CD4-positive, CD25-positive, alpha-beta regulatory T cell (primary cell): ENCODE measurements at regions not wholly inside any gene's neighbourhood (a gene's known extent, or its start where the extent isn't known, plus 50 kb on each side); places are given as distances from the start of the nearest gene placed in this dataset.

ENCODE experiments used
- ATAC-seq, 2 donors: fragments of 150-1000 bp; cut with Tn5 transposase; one replicate each; pipeline ENCODE4 v1.10.0; 2021; ENCODE audit warnings: low read depth in 2 of 2, moderate number of reproducible peaks in 2 of 2, moderate library complexity in 1 of 2
- DNase-seq, 3 donors: peaks; one replicate each; pipeline versions ENCODE4 v3.0.0 to v3.0.0-alpha.2; 2012 to 2022; ENCODE audit warnings: mixed read lengths in 1 of 3
- H3K27ac ChIP-seq: one replicate; pipeline ENCODE4 v1.7.0; 2013; ENCODE audit warnings: mild to moderate bottlenecking, low read length; ENCODE audit not compliant: insufficient read depth, poor library complexity, severe bottlenecking
- H3K27me3 ChIP-seq: one replicate; pipeline ENCODE4 v1.7.0; 2013; ENCODE audit warnings: low read length; ENCODE audit not compliant: control insufficient read depth, insufficient read depth
- H3K36me3 ChIP-seq: one replicate; pipeline ENCODE4 v1.7.0; 2013; ENCODE audit warnings: mild to moderate bottlenecking, low read length, moderate library complexity; ENCODE audit not compliant: control insufficient read depth, insufficient read depth
- H3K4me1 ChIP-seq: 2 replicates; pipeline ENCODE4 v1.7.0; 2013; ENCODE audit warnings: mild to moderate bottlenecking, low read length; ENCODE audit not compliant: insufficient read depth, control insufficient read depth, poor library complexity, severe bottlenecking
- H3K4me3 ChIP-seq: one replicate; pipeline ENCODE4 v1.7.0; 2013; ENCODE audit warnings: low read depth, mild to moderate bottlenecking, low read length, moderate library complexity
- H3K9me3 ChIP-seq, 2 experiments: 1 replicate in 1 of 2; 2 replicates in 1 of 2; pipeline ENCODE4 v1.7.0; 2013; ENCODE audit warnings: low read length in 2 of 2, mild to moderate bottlenecking in 1 of 2, moderate library complexity in 1 of 2; ENCODE audit not compliant: control insufficient read depth in 2 of 2
- H3K27ac Mint-ChIP-seq, 3 donors: one replicate each; pipeline ENCODE4 v1.8.0; 2020 to 2022; ENCODE audit warnings: mild to moderate bottlenecking in 3 of 3, mixed read lengths in 3 of 3, moderate library complexity in 2 of 3
- H3K27me3 Mint-ChIP-seq: one replicate; pipeline ENCODE4 v1.8.0; 2022; ENCODE audit warnings: mild to moderate bottlenecking, mixed read lengths
- H3K36me3 Mint-ChIP-seq: one replicate; pipeline ENCODE4 v1.8.0; 2020; ENCODE audit warnings: mixed read lengths
- H3K4me1 Mint-ChIP-seq, 4 donors: one replicate each; pipeline ENCODE4 v1.8.0; 2020 to 2022; ENCODE audit warnings: mixed read lengths in 4 of 4, mild to moderate bottlenecking in 1 of 4
- H3K4me3 Mint-ChIP-seq, 4 donors: one replicate each; pipeline ENCODE4 v1.8.0; 2020 to 2022; ENCODE audit warnings: mild to moderate bottlenecking in 4 of 4, mixed read lengths in 4 of 4, moderate library complexity in 3 of 4
- H3K9me3 Mint-ChIP-seq, 7 donors: one replicate each; pipeline ENCODE4 v1.8.0; 2020 to 2022; ENCODE audit warnings: mixed read lengths in 7 of 7, mild to moderate bottlenecking in 3 of 7, moderate library complexity in 2 of 7

DNA sequence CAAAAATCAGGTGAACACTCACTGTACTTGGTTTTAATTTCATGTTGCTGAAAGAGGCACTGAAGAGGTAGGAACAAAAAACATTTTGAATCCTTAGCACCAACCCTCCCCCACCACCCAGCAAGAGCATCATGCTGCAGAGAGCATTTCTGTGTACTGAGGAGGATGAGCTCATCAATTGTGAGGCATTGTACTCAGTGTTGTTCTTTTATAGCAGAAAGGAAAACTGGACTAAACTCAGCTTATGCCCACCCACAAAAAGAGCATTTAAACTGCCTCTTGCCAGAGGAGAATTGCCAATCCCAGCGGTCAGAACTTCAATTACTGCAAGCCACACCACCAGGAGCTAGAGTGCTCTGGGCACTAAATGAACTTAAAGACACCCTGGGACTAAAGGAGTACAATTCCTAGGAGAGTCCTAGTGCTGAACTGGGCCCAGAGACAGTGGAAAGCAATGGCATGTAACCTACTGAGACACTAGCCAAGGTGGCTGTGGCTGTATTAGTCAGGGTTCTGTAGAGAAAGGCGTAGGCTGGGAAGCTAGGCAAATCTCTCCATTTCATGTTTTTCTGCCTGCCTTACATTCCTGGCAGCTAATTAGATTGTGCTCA, 280.7 kb upstream of the KLHL4 start:
- H3K27ac Mint-ChIP-seq: no peak overlapping the region
- no peaks in the 10 kb centered on the region for H3K27me3 Mint-ChIP-seq
- H3K4me3 Mint-ChIP-seq: no peak overlapping the region
- H3K36me3 ChIP-seq: no peaks in the 10 kb centered on the region
- H3K27ac ChIP-seq: no peak overlapping the region
- no peak overlapping the region for H3K4me3 ChIP-seq
- no peaks in the 10 kb centered on the region for H3K4me1 Mint-ChIP-seq
- peaks cover 0 to 2% of the 10 kb centered on the region in 2 experiments for H3K9me3 ChIP-seq
- no peaks in the 10 kb centered on the region for H3K36me3 Mint-ChIP-seq
- H3K4me1 ChIP-seq: no peaks in the 10 kb centered on the region
- H3K27me3 ChIP-seq: no peaks in the 10 kb centered on the region
- H3K9me3 Mint-ChIP-seq: peaks cover 0 to 4% (median 0%) of the 10 kb centered on the region in 7 donors
- DNase-seq: no peak
- no peak for ATAC-seq

DNA sequence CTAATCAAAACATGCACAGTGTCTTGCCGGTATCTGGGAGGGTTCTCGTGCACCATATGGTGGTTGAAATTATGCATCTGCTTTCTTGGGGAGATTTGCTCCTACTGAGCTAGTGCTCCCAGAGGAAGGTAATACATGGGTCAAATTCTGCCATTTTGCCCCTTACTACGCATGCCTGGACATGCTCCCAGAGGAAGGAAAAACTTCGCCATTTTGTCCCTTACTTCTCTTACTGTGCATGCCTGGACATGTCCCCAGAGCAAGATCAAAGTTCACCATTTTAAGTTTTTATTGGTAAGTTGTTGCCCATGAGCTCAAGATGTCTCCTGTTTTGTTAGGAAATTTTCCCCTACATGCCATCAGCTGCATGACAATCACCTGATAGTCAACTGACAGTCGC, 252.1 kb upstream of the KLHL4 start:
- no peaks in the 10 kb centered on the region for H3K9me3 ChIP-seq
- ATAC-seq (no peak), DNase-seq (no peak)
- H3K9me3 Mint-ChIP-seq: peaks cover 0 to 2% (median 0%) of the 10 kb centered on the region in 7 donors
- no peaks in the 10 kb centered on the region for H3K36me3 Mint-ChIP-seq
- no peaks in the 10 kb centered on the region for H3K4me1 Mint-ChIP-seq
- H3K27me3 ChIP-seq: no peaks in the 10 kb centered on the region
- H3K4me1 ChIP-seq: no peaks in the 10 kb centered on the region
- H3K27me3 Mint-ChIP-seq: no peaks in the 10 kb centered on the region
- no peak overlapping the region for H3K27ac Mint-ChIP-seq
- H3K36me3 ChIP-seq: no peaks in the 10 kb centered on the region
- no peak overlapping the region for H3K4me3 Mint-ChIP-seq
- no peak overlapping the region for H3K27ac ChIP-seq
- no peak overlapping the region for H3K4me3 ChIP-seq

GRCh38 chrX:87272491-87272890, 245.1 kb upstream of the KLHL4 start:
- DNase-seq (no peak), ATAC-seq (no peak)
- no peak overlapping the region for H3K27ac Mint-ChIP-seq
- H3K4me3 Mint-ChIP-seq: no peak overlapping the region
- Histone ChIP-seq H3K9me3 (no peaks in the 10 kb centered on the region), H3K4me3 (no peak overlapping the region), H3K27ac (no peak overlapping the region), H3K4me1 (no peaks in the 10 kb centered on the region), H3K27me3 (no peaks in the 10 kb centered on the region), H3K36me3 (no peaks in the 10 kb centered on the region)
- no peaks in the 10 kb centered on the region for H3K4me1 Mint-ChIP-seq
- H3K9me3 Mint-ChIP-seq: peaks cover 0 to 2% (median 0%) of the 10 kb centered on the region in 7 donors
- H3K27me3 Mint-ChIP-seq: no peaks in the 10 kb centered on the region
- H3K36me3 Mint-ChIP-seq: no peaks in the 10 kb centered on the region

DNA sequence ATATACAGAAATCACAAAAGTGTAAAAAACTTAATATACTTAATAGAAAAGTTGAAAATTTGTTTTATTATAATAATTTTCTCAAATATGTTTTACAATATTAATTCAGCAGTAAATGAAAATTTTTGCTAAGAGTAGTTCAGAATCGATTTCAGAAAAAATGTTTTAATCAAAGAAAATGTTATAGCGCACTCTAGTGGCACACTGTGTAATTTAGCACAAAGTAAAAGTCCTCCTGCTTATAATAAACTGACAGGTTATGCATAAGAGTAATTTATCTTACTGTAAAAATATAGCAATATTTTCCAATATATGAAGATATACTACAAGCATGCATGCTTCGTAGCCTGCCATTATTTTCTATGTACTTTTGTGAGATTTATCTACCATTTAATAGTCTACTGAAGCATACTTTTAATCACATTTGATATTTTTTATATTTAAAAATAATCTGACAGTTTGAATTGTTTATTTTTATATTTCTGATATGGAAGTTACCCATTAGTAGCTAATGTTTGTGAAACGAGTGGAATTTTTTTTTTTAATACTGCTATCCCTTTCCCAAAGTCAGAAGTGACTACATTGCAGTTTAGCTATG, 217.9 kb upstream of the KLHL4 start:
- H3K4me3 Mint-ChIP-seq: no peak overlapping the region
- no peaks in the 10 kb centered on the region for H3K4me1 ChIP-seq
- DNase-seq (peak in 1 of 3 donors; percentile 26), ATAC-seq (no peak)
- no peaks in the 10 kb centered on the region for H3K27me3 Mint-ChIP-seq
- H3K27ac Mint-ChIP-seq: no peak overlapping the region
- H3K9me3 ChIP-seq: no peaks in the 10 kb centered on the region
- H3K4me3 ChIP-seq: no peak overlapping the region
- peaks cover 0 to 2% (median 0%) of the 10 kb centered on the region in 7 donors for H3K9me3 Mint-ChIP-seq
- H3K4me1 Mint-ChIP-seq: no peaks in the 10 kb centered on the region
- no peaks in the 10 kb centered on the region for H3K36me3 ChIP-seq
- H3K27me3 ChIP-seq: no peaks in the 10 kb centered on the region
- H3K27ac ChIP-seq: no peak overlapping the region
- H3K36me3 Mint-ChIP-seq: no peaks in the 10 kb centered on the region

DNA sequence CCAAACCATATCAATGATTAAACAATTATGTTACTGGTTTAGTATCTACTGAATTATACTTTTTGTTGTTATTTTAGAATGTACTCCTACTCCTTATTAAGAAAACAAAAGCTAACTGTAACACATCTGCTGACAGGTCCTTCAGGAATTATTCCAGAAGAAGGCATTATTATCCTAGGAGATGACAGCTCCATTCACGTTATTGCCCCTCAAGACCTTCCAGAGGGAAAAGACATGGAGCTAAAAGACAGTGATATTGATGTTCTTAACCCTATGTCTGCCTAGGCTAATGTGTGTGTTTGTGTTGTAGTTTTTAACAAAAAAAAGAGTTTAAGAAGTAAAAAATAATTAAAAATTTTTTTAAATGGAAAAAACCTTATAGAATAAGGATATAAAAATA, 206.8 kb upstream of the KLHL4 start:
- Histone ChIP-seq H3K36me3 (no peaks in the 10 kb centered on the region), H3K27ac (no peak overlapping the region), H3K4me3 (no peak overlapping the region), H3K4me1 (no peaks in the 10 kb centered on the region), H3K9me3 (no peaks in the 10 kb centered on the region), H3K27me3 (no peaks in the 10 kb centered on the region)
- no peaks in the 10 kb centered on the region for H3K27me3 Mint-ChIP-seq
- no peak for ATAC-seq
- DNase-seq: no peak
- no peaks in the 10 kb centered on the region for H3K4me1 Mint-ChIP-seq
- no peak overlapping the region for H3K27ac Mint-ChIP-seq
- peaks cover 0 to 6% (median 0%) of the 10 kb centered on the region in 7 donors for H3K9me3 Mint-ChIP-seq
- no peak overlapping the region for H3K4me3 Mint-ChIP-seq
- no peaks in the 10 kb centered on the region for H3K36me3 Mint-ChIP-seq

- Mint-ChIP-seq H3K4me1 (no peaks in the 10 kb centered on the region), H3K27me3 (no peaks in the 10 kb centered on the region), H3K4me3 (no peak overlapping the region), H3K36me3 (no peaks in the 10 kb centered on the region), H3K27ac (no peak overlapping the region), H3K9me3 (peaks cover 0 to 4% (median 0%) of the 10 kb centered on the region in 7 donors)
- no peaks in the 10 kb centered on the region for H3K9me3 ChIP-seq
- DNase-seq (no peak), ATAC-seq (no peak)
- no peaks in the 10 kb centered on the region for H3K27me3 ChIP-seq
- no peaks in the 10 kb centered on the region for H3K4me1 ChIP-seq
- no peak overlapping the region for H3K4me3 ChIP-seq
- no peaks in the 10 kb centered on the region for H3K36me3 ChIP-seq
- H3K27ac ChIP-seq: no peak overlapping the region
These were observed 190.3 kb upstream of the KLHL4 start for GRCh38 chrX:87327267-87327666.

- no peaks in the 10 kb centered on the region for H3K27me3 ChIP-seq
- no peak overlapping the region for H3K27ac Mint-ChIP-seq
- no peaks in the 10 kb centered on the region for H3K4me1 ChIP-seq
- H3K9me3 Mint-ChIP-seq: peaks cover 0 to 4% (median 0%) of the 10 kb centered on the region in 7 donors
- no peaks in the 10 kb centered on the region for H3K36me3 ChIP-seq
- no peak overlapping the region for H3K4me3 ChIP-seq
- no peak overlapping the region for H3K4me3 Mint-ChIP-seq
- DNase-seq: no peak
- H3K4me1 Mint-ChIP-seq: no peaks in the 10 kb centered on the region
- no peaks in the 10 kb centered on the region for H3K9me3 ChIP-seq
- no peak overlapping the region for H3K27ac ChIP-seq
- H3K27me3 Mint-ChIP-seq: no peaks in the 10 kb centered on the region
- no peak for ATAC-seq
- no peaks in the 10 kb centered on the region for H3K36me3 Mint-ChIP-seq
These were observed 180.3 kb upstream of the KLHL4 start for GRCh38 chrX:87337267-87337666.

- Histone ChIP-seq H3K4me3 (no peak overlapping the region), H3K36me3 (no peaks in the 10 kb centered on the region), H3K4me1 (no peaks in the 10 kb centered on the region), H3K9me3 (no peaks in the 10 kb centered on the region), H3K27ac (no peak overlapping the region), H3K27me3 (no peaks in the 10 kb centered on the region)
- ATAC-seq (no peak), DNase-seq (no peak)
- Mint-ChIP-seq H3K9me3 (peaks cover 0 to 8% (median 0%) of the 10 kb centered on the region in 7 donors), H3K27me3 (no peaks in the 10 kb centered on the region), H3K4me1 (peaks cover 0 to 3% (median 0%) of the 10 kb centered on the region in 4 donors), H3K4me3 (no peak overlapping the region), H3K36me3 (no peaks in the 10 kb centered on the region), H3K27ac (no peak overlapping the region)
These were observed 179.1 kb upstream of the KLHL4 start for GRCh38 chrX:87338510-87338909.
